ENCODE measurements at regions not wholly inside any gene's neighbourhood (a gene's known extent, or its start where the extent isn't known, plus 50 kb on each side); places are given as distances from the start of the nearest gene placed in this dataset.

- no peak for TF ChIP-seq POLR2AphosphoS5 (IDR thresholded peaks at IDR 0.05)
- TF ChIP-seq CTCF (IDR thresholded peaks at IDR 0.05) = no peak
- no peak for TF ChIP-seq POLR2A (IDR thresholded peaks at IDR 0.05)
Measured at GRCh38 chr6:100078509-100078908, 84.5 kb upstream of the MCHR2 start.

All from prostate gland (tissue), 2 donors.